GM12878 (cell line): ENCODE measurements at regions not wholly inside any gene's neighbourhood (a gene's known extent, or its start where the extent isn't known, plus 50 kb on each side); places are given as distances from the start of the nearest gene placed in this dataset.

Experiments
- CBX3 ChIP-seq: fragments of 200-600 bp; sonication (generic); IDR thresholded peaks from 2 replicates; pipeline ENCODE4 v1.6.1; 2016; ENCODE audit warnings: low read depth, borderline replicate concordance
- DPF2 ChIP-seq: fragments of 450-650 bp; IDR thresholded peaks from 2 replicates; pipeline ENCODE4 v1.6.1; 2017; ENCODE audit warnings: mild to moderate bottlenecking
- EGR1 ChIP-seq, 2 experiments: IDR thresholded peaks; 1 replicate in 1 of 2; 2 replicates in 1 of 2; pipeline ENCODE4 v1.6.1; 2011 to 2012; ENCODE audit warnings: low read depth in 2 of 2, low read length in 2 of 2, borderline replicate concordance in 1 of 2, mild to moderate bottlenecking in 1 of 2, moderate library complexity in 1 of 2
- FOS ChIP-seq: IDR thresholded peaks from 3 replicates; pipeline ENCODE4 v1.6.1; 2011; ENCODE audit warnings: borderline replicate concordance; ENCODE audit not compliant: insufficient read length; ENCODE audit errors: extremely low read depth
- GATAD2B ChIP-seq: fragments of 450-650 bp; conservative IDR thresholded peaks from 2 replicates; pipeline ENCODE4 v1.6.1; 2017; ENCODE audit warnings: low read depth, mild to moderate bottlenecking, moderate library complexity
- HDAC2 ChIP-seq: fragments of 200-600 bp; sonication (generic); IDR thresholded peaks from 2 replicates; pipeline ENCODE4 v1.6.1; 2017
- HSF1 ChIP-seq: fragments of 150-350 bp; IDR thresholded peaks from 2 replicates; pipeline ENCODE4 v1.6.1; 2014; ENCODE audit warnings: mild to moderate bottlenecking, low read depth, low read length
- MEF2B ChIP-seq: fragments of 450-650 bp; IDR thresholded peaks from 2 replicates; pipeline ENCODE4 v1.6.1; 2018; ENCODE audit warnings: mild to moderate bottlenecking, moderate library complexity; ENCODE audit not compliant: partially characterized antibody, poor library complexity, severe bottlenecking
- PAX8 ChIP-seq: fragments of 450-650 bp; IDR thresholded peaks from 2 replicates; pipeline ENCODE4 v1.6.1; 2017; ENCODE audit warnings: mild to moderate bottlenecking, moderate library complexity
- TF ChIP-seq, protein P1 (sequence below): fragments of 450-650 bp; IDR thresholded peaks from 2 replicates; pipeline ENCODE4 v1.6.1; 2018; ENCODE audit warnings: mild to moderate bottlenecking, low read depth, moderate library complexity; ENCODE audit not compliant: partially characterized antibody
- TF ChIP-seq, protein P2 (sequence below): IDR thresholded peaks from 2 replicates; pipeline ENCODE4 v1.6.1; 2011; ENCODE audit warnings: mild to moderate bottlenecking, low read depth, low read length, moderate library complexity; ENCODE audit not compliant: insufficient replicate concordance

- TF ChIP-seq, protein P1, sequence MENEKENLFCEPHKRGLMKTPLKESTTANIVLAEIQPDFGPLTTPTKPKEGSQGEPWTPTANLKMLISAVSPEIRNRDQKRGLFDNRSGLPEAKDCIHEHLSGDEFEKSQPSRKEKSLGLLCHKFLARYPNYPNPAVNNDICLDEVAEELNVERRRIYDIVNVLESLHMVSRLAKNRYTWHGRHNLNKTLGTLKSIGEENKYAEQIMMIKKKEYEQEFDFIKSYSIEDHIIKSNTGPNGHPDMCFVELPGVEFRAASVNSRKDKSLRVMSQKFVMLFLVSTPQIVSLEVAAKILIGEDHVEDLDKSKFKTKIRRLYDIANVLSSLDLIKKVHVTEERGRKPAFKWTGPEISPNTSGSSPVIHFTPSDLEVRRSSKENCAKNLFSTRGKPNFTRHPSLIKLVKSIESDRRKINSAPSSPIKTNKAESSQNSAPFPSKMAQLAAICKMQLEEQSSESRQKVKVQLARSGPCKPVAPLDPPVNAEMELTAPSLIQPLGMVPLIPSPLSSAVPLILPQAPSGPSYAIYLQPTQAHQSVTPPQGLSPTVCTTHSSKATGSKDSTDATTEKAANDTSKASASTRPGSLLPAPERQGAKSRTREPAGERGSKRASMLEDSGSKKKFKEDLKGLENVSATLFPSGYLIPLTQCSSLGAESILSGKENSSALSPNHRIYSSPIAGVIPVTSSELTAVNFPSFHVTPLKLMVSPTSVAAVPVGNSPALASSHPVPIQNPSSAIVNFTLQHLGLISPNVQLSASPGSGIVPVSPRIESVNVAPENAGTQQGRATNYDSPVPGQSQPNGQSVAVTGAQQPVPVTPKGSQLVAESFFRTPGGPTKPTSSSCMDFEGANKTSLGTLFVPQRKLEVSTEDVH = no peak
- TF ChIP-seq HSF1 (no peak), GATAD2B (no peak), PAX8 (no peak), DPF2 (no peak), MEF2B (no peak), CBX3 (no peak), FOS (no peak), HDAC2 (no peak), EGR1 (IDR thresholded peaks at IDR 0.05; ENCODE audit: borderline replicate concordance in 1 of 2, low read depth in 2 of 2, low read length in 2 of 2) (no peak)
- TF ChIP-seq, protein P2, sequence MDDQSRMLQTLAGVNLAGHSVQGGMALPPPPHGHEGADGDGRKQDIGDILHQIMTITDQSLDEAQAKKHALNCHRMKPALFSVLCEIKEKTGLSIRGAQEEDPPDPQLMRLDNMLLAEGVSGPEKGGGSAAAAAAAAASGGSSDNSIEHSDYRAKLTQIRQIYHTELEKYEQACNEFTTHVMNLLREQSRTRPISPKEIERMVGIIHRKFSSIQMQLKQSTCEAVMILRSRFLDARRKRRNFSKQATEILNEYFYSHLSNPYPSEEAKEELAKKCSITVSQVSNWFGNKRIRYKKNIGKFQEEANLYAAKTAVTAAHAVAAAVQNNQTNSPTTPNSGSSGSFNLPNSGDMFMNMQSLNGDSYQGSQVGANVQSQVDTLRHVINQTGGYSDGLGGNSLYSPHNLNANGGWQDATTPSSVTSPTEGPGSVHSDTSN = no peak
Observed at GRCh38 chr11:116420770-116421528, 351.8 kb downstream of the BUD13 start (continued).
